ENCODE measurements at regions not wholly inside any gene's neighbourhood (a gene's known extent, or its start where the extent isn't known, plus 50 kb on each side); places are given as distances from the start of the nearest gene placed in this dataset.
"Not testable (repeated sequence)": the region's sequence is repeated elsewhere in the genome, so short reads cannot be mapped to it uniquely, and the experiment has no call there.

DNA sequence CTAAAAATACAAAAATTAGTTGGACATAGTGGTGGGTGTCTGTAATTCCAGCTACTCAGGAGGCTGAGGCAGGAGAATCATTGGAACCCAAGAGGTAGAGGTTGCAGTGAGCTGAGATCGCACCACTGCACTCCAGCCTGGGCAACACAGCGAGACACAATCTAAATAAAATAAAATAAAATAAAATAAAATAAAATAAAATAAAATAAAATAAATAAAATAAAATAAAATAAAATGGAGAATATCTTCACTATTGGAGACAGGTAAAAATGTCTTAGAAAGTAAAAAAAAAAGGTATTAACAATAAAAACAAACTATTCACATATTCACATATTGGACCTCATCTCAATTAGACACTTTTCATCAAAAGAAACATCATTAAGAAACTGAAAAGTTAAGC lies 106.3 kb upstream of the PAXBP1 start:
- TF ChIP-seq, protein P1, sequence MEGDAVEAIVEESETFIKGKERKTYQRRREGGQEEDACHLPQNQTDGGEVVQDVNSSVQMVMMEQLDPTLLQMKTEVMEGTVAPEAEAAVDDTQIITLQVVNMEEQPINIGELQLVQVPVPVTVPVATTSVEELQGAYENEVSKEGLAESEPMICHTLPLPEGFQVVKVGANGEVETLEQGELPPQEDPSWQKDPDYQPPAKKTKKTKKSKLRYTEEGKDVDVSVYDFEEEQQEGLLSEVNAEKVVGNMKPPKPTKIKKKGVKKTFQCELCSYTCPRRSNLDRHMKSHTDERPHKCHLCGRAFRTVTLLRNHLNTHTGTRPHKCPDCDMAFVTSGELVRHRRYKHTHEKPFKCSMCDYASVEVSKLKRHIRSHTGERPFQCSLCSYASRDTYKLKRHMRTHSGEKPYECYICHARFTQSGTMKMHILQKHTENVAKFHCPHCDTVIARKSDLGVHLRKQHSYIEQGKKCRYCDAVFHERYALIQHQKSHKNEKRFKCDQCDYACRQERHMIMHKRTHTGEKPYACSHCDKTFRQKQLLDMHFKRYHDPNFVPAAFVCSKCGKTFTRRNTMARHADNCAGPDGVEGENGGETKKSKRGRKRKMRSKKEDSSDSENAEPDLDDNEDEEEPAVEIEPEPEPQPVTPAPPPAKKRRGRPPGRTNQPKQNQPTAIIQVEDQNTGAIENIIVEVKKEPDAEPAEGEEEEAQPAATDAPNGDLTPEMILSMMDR (IDR thresholded peaks at IDR 0.05) = not testable (repeated sequence)
- TF ChIP-seq POLR2A, EP300 (IDR thresholded peaks at IDR 0.05): not testable (repeated sequence)
